ENCODE measurements at regions not wholly inside any gene's neighbourhood (a gene's known extent, or its start where the extent isn't known, plus 50 kb on each side); places are given as distances from the start of the nearest gene placed in this dataset.

- no peak overlapping the region for H3K27ac Mint-ChIP-seq (ENCODE audit: unreplicated experiment)
- no peak overlapping the region for H3K4me3 Mint-ChIP-seq
- no peaks in the 10 kb centered on the region for H3K36me3 Mint-ChIP-seq (ENCODE audit: low read depth)
- DNase-seq (ENCODE audit: low read depth, low spot score): no peak
- H3K27me3 Mint-ChIP-seq (ENCODE audit: low read depth): no peaks in the 10 kb centered on the region
- TF ChIP-seq CTCF (conservative IDR thresholded peaks at IDR 0.05): no peak
- no peaks in the 10 kb centered on the region for H3K9me3 Mint-ChIP-seq
- H3K4me1 Mint-ChIP-seq: no peaks in the 10 kb centered on the region
Measured at GRCh38 chr3:176058856-176059255, 1138.4 kb downstream of the TBL1XR1 start.

- Mint-ChIP-seq H3K27me3 (ENCODE audit: low read depth) (no peaks in the 10 kb centered on the region), H3K4me1 (no peaks in the 10 kb centered on the region), H3K4me3 (no peak overlapping the region), H3K36me3 (ENCODE audit: low read depth) (no peaks in the 10 kb centered on the region), H3K9me3 (no peaks in the 10 kb centered on the region), H3K27ac (ENCODE audit: unreplicated experiment) (no peak overlapping the region)
- DNase-seq (ENCODE audit: low read depth, low spot score): no peak
- no peak for TF ChIP-seq CTCF (conservative IDR thresholded peaks at IDR 0.05)
Measured at GRCh38 chr3:176055836-176056235, 1141.4 kb downstream of the TBL1XR1 start.

GRCh38 chr3:176051766-176052165 is 1145.5 kb downstream of the TBL1XR1 start:
- TF ChIP-seq CTCF (conservative IDR thresholded peaks at IDR 0.05): no peak
- H3K36me3 Mint-ChIP-seq (ENCODE audit: low read depth): no peaks in the 10 kb centered on the region
- DNase-seq (ENCODE audit: low read depth, low spot score): no peak

GRCh38 chr3:176046703-176047102 is 1150.6 kb downstream of the TBL1XR1 start:
- H3K4me1 Mint-ChIP-seq: no peaks in the 10 kb centered on the region
- no peak overlapping the region for H3K27ac Mint-ChIP-seq (ENCODE audit: unreplicated experiment)
- no peaks in the 10 kb centered on the region for H3K27me3 Mint-ChIP-seq (ENCODE audit: low read depth)
- no peak for DNase-seq (ENCODE audit: low read depth, low spot score)
- TF ChIP-seq CTCF (conservative IDR thresholded peaks at IDR 0.05): no peak
- H3K4me3 Mint-ChIP-seq: no peak overlapping the region
- no peaks in the 10 kb centered on the region for H3K36me3 Mint-ChIP-seq (ENCODE audit: low read depth)
- no peaks in the 10 kb centered on the region for H3K9me3 Mint-ChIP-seq

More at GRCh38 chr3:176051766-176052165, 1145.5 kb downstream of the TBL1XR1 start:
- Mint-ChIP-seq H3K27ac (ENCODE audit: unreplicated experiment) (no peak overlapping the region), H3K4me1 (no peaks in the 10 kb centered on the region), H3K4me3 (no peak overlapping the region), H3K9me3 (no peaks in the 10 kb centered on the region), H3K27me3 (ENCODE audit: low read depth) (no peaks in the 10 kb centered on the region)

GRCh38 chr3:176041812-176042211 is 1155.5 kb downstream of the TBL1XR1 start:
- TF ChIP-seq CTCF (conservative IDR thresholded peaks at IDR 0.05): no peak
- no peaks in the 10 kb centered on the region for H3K9me3 Mint-ChIP-seq
- H3K4me3 Mint-ChIP-seq: no peak overlapping the region
- H3K27me3 Mint-ChIP-seq (ENCODE audit: low read depth): no peaks in the 10 kb centered on the region
- no peak for DNase-seq (ENCODE audit: low read depth, low spot score)
- no peaks in the 10 kb centered on the region for H3K36me3 Mint-ChIP-seq (ENCODE audit: low read depth)
- no peaks in the 10 kb centered on the region for H3K4me1 Mint-ChIP-seq
- no peak overlapping the region for H3K27ac Mint-ChIP-seq (ENCODE audit: unreplicated experiment)

- H3K27ac Mint-ChIP-seq (ENCODE audit: unreplicated experiment): no peak overlapping the region
- H3K9me3 Mint-ChIP-seq: peaks cover 2% of the 10 kb centered on the region
- no peak for TF ChIP-seq CTCF (conservative IDR thresholded peaks at IDR 0.05)
- no peak for DNase-seq (ENCODE audit: low read depth, low spot score)
- no peaks in the 10 kb centered on the region for H3K4me1 Mint-ChIP-seq
- no peak overlapping the region for H3K4me3 Mint-ChIP-seq
- no peaks in the 10 kb centered on the region for H3K27me3 Mint-ChIP-seq (ENCODE audit: low read depth)
- peaks cover under 1% of the 10 kb centered on the region for H3K36me3 Mint-ChIP-seq (ENCODE audit: low read depth)
Measured at GRCh38 chr3:176041185-176041584, 1156.1 kb downstream of the TBL1XR1 start.

All from neural crest cell (in vitro differentiated cells).